Body of pancreas (tissue), 4 donors: ENCODE measurements at regions not wholly inside any gene's neighbourhood (a gene's known extent, or its start where the extent isn't known, plus 50 kb on each side); places are given as distances from the start of the nearest gene placed in this dataset.

ENCODE experiments used
- CTCF ChIP-seq, 7 experiments: fragments of 450-650 bp in 4 of 7; fragments of 200-600 bp in 3 of 7; sonication (generic) in 3 of 7; IDR thresholded peaks; one replicate each; pipeline ENCODE4 v1.5.1; 2016 to 2019; ENCODE audit warnings: antibody characterized with exemption in 7 of 7
- POLR2A ChIP-seq, 3 donors: fragments of 450-650 bp; IDR thresholded peaks; one replicate each; pipeline ENCODE4 v1.6.1; 2016; ENCODE audit warnings: antibody characterized with exemption in 3 of 3, mild to moderate bottlenecking in 2 of 3

GRCh38 chr7:19307554-19307953, 162.3 kb upstream of the FERD3L start:
- no peak for TF ChIP-seq CTCF (IDR thresholded peaks at IDR 0.05)
- no peak for TF ChIP-seq POLR2A (IDR thresholded peaks at IDR 0.05)
